ENCODE measurements at regions not wholly inside any gene's neighbourhood (a gene's known extent, or its start where the extent isn't known, plus 50 kb on each side); places are given as distances from the start of the nearest gene placed in this dataset.

- TF ChIP-seq CTCF (IDR thresholded peaks at IDR 0.05 in 8 of 11, conservative IDR thresholded peaks at IDR 0.05 in 3 of 11): no peak
- no peak for TF ChIP-seq POLR2A (IDR thresholded peaks at IDR 0.05)
- TF ChIP-seq POLR2AphosphoS5 (IDR thresholded peaks at IDR 0.05): peak in 1 of 3 donors; percentile 11
These were observed 254.8 kb upstream of the CTBP2 start for GRCh38 chr10:125415006-125415633.
